A673 (cell line): ENCODE measurements at regions not wholly inside any gene's neighbourhood (a gene's known extent, or its start where the extent isn't known, plus 50 kb on each side); places are given as distances from the start of the nearest gene placed in this dataset.

ENCODE experiments used
- EZH2 ChIP-seq: fragments of 200-600 bp; sonication (generic); IDR thresholded peaks from 2 replicates; pipeline ENCODE4 v1.6.1; 2017; ENCODE audit warnings: borderline replicate concordance, low read depth, mild to moderate bottlenecking, mixed read lengths, antibody characterized with exemption, low read length; ENCODE audit not compliant: poor library complexity, severe bottlenecking
- TF ChIP-seq, protein P1 (sequence below): fragments of 300-800, 200-600 bp; sonication (generic); conservative IDR thresholded peaks from 2 replicates; pipeline ENCODE4 v1.5.1; 2017; ENCODE audit warnings: low read depth, mild to moderate bottlenecking, antibody characterized with exemption, low read length, moderate library complexity, mixed read lengths

DNA sequence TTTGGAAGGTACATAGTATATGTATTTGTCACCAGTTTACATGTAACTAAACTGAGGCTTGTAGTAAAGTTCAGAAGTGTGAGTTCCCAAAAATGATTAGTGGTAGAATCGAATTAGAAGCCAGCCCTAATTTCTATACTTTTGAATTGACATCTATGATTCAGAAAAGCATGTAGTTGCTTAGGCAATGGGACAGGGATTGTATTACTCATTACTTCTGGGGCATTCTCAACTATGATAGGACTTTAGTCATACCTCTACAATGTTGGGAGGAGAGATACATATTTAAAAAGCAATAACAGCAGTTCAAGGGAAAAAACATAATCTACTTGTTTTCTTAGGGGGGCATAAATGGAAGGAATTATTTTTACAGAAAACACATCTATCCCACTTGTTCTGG is 277.9 kb upstream of the E2F7 start:
- TF ChIP-seq, protein P1, sequence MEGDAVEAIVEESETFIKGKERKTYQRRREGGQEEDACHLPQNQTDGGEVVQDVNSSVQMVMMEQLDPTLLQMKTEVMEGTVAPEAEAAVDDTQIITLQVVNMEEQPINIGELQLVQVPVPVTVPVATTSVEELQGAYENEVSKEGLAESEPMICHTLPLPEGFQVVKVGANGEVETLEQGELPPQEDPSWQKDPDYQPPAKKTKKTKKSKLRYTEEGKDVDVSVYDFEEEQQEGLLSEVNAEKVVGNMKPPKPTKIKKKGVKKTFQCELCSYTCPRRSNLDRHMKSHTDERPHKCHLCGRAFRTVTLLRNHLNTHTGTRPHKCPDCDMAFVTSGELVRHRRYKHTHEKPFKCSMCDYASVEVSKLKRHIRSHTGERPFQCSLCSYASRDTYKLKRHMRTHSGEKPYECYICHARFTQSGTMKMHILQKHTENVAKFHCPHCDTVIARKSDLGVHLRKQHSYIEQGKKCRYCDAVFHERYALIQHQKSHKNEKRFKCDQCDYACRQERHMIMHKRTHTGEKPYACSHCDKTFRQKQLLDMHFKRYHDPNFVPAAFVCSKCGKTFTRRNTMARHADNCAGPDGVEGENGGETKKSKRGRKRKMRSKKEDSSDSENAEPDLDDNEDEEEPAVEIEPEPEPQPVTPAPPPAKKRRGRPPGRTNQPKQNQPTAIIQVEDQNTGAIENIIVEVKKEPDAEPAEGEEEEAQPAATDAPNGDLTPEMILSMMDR: no peak
- TF ChIP-seq EZH2: no peak
